Lung (tissue), 11 donors: ENCODE measurements at regions not wholly inside any gene's neighbourhood (a gene's known extent, or its start where the extent isn't known, plus 50 kb on each side); places are given as distances from the start of the nearest gene placed in this dataset.

ENCODE experiments used
- ATAC-seq: fragments of 200-7000 bp; cut with Tn5 transposase; one replicate; pipeline ENCODE4 v1.9.1; 2020; ENCODE audit warnings: moderate number of reproducible peaks; ENCODE audit not compliant: insufficient read depth, low FRiP score
- DNase-seq, 3 donors: peaks; one replicate each; pipeline ENCODE4 v3.0.0-alpha.2; 2013 to 2017
- H3K27ac ChIP-seq, 2 donors: one replicate each; pipeline ENCODE4 v1.5.1; 2013; ENCODE audit warnings: mild to moderate bottlenecking in 2 of 2, moderate library complexity in 2 of 2, control low read depth in 1 of 2, inconsistent platforms in 1 of 2, low read depth in 1 of 2, low read length in 1 of 2
- H3K27me3 ChIP-seq, 3 donors: one replicate each; pipeline ENCODE4 v1.5.1; 2013; ENCODE audit warnings: low read length in 2 of 3; ENCODE audit not compliant: control insufficient read depth in 3 of 3, insufficient read depth in 3 of 3
- H3K36me3 ChIP-seq, 4 donors: one replicate each; pipeline ENCODE4 v1.5.1; 2013; ENCODE audit warnings: low read length in 4 of 4, mild to moderate bottlenecking in 1 of 4, moderate library complexity in 1 of 4; ENCODE audit not compliant: control insufficient read depth in 4 of 4, insufficient read depth in 4 of 4
- H3K4me1 ChIP-seq, 5 donors: one replicate each; pipeline ENCODE4 v1.5.1; 2013; ENCODE audit warnings: low read length in 5 of 5, mild to moderate bottlenecking in 2 of 5, moderate library complexity in 1 of 5; ENCODE audit not compliant: control insufficient read depth in 5 of 5, insufficient read depth in 5 of 5
- H3K4me3 ChIP-seq: one replicate; pipeline ENCODE4 v1.5.1; 2013; ENCODE audit warnings: mild to moderate bottlenecking, control low read depth, moderate library complexity
- H3K9ac ChIP-seq, 2 donors: one replicate each; pipeline ENCODE4 v1.5.1; 2013; ENCODE audit warnings: low read length in 2 of 2, control low read depth in 1 of 2; ENCODE audit not compliant: insufficient read depth in 1 of 2
- H3K9me3 ChIP-seq, 4 donors: one replicate each; pipeline ENCODE4 v1.5.1; 2013; ENCODE audit warnings: low read length in 3 of 4, mild to moderate bottlenecking in 1 of 4, moderate library complexity in 1 of 4; ENCODE audit not compliant: control insufficient read depth in 4 of 4, insufficient read depth in 3 of 4
- WGBS, 2 donors: extraction: QIAGEN DNeasy Blood & Tissue Kit; methylation state at CpG; one replicate each; pipeline ENCODE4 v1.1.7; 2013; 5-methylcytosine and 5-hydroxymethylcytosine counted together
- TF ChIP-seq, protein P1 (sequence below): IDR thresholded peaks from 2 replicates; pipeline ENCODE4 v1.5.1; 2012; ENCODE audit warnings: mild to moderate bottlenecking; ENCODE audit errors: control extremely low read depth, extremely low read depth
- donor health status: control.
- donor health status: control.
- donor health status: Bipolar disorder and iron deficiency.
- donor health status: healthy.
- donor health status: DM: yes; HTN: yes; CAD: no.

DNA sequence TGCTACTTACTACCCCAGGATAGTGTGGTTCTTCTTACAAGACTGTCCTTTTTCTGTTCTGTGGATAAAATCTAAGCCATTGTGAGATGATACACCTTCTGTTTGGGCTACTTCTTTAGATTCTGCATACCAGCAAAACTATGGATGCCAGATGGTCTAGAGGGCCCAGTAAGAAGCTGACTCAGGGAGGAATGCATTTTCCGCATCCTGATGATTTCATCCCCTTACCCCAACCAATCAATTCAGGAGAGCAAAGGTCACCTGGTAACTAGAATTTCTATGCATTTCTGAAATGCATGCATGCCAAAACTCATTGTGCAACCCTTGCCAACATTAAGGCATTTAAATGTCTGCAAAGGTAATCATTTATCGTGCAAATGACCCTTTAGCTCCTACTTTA lies 285.7 kb upstream of the ZP4 start:
- Histone ChIP-seq H3K27me3 (no peaks in the 10 kb centered on the region), H3K4me3 (no peak overlapping the region), H3K9me3 (no peaks in the 10 kb centered on the region), H3K27ac (no peak overlapping the region), H3K4me1 (no peaks in the 10 kb centered on the region), H3K36me3 (no peaks in the 10 kb centered on the region), H3K9ac (no peak overlapping the region)
- ATAC-seq: no peak
- TF ChIP-seq, protein P1, sequence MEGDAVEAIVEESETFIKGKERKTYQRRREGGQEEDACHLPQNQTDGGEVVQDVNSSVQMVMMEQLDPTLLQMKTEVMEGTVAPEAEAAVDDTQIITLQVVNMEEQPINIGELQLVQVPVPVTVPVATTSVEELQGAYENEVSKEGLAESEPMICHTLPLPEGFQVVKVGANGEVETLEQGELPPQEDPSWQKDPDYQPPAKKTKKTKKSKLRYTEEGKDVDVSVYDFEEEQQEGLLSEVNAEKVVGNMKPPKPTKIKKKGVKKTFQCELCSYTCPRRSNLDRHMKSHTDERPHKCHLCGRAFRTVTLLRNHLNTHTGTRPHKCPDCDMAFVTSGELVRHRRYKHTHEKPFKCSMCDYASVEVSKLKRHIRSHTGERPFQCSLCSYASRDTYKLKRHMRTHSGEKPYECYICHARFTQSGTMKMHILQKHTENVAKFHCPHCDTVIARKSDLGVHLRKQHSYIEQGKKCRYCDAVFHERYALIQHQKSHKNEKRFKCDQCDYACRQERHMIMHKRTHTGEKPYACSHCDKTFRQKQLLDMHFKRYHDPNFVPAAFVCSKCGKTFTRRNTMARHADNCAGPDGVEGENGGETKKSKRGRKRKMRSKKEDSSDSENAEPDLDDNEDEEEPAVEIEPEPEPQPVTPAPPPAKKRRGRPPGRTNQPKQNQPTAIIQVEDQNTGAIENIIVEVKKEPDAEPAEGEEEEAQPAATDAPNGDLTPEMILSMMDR: no peak
- WGBS, 2 donors: 74 to 89% methylated on average over 2 of the region's 2 CpGs
- no peak for DNase-seq

DNA sequence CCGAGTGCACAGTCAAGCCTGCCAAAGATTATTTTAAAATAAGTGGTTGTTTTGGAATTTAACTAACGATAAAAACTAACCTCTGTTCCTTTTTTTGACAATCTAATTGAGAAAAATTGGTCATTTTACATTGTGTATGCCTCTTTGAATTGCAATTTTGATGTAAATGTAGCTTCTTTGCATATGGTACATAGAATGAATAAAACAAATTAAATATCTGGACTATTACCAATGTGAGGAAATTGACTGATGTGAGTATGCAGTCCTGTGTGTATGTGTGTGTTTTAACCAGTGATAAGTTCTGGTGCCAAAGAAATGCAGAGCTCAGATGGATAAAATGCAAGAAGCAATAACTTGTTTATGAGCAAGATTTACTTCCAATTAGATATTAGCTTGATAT lies 281.3 kb upstream of the ZP4 start:
- DNase-seq (no peak), ATAC-seq (no peak)
- WGBS, 2 donors: 70 to 76% methylated on average over 2 of the region's 2 CpGs
- no peaks in the 10 kb centered on the region for H3K27me3 ChIP-seq
- no peaks in the 10 kb centered on the region for H3K9me3 ChIP-seq
- no peak overlapping the region for H3K27ac ChIP-seq
- no peak overlapping the region for H3K9ac ChIP-seq
- H3K36me3 ChIP-seq: no peaks in the 10 kb centered on the region
- H3K4me1 ChIP-seq: no peaks in the 10 kb centered on the region
- H3K4me3 ChIP-seq: no peak overlapping the region
- TF ChIP-seq, protein P1: no peak

DNA sequence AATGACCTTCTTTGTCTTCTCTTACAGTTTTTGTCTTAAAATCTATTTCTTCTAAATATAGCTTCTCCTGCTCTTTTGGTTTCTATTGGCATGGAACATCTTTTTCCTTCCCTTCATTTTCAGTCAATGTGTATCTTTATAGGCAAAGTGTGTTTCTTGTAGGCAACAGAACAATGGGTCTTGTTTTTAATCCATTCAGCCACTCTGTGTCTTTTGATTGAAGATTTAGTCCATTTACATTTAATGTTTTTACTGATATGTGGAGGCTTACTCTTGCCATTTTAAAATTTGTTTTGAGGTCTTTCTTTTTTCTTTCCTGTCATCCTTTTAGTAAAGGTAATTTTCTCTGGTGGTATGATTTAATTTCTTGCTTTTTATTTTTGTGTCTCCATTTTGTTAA lies 271.2 kb upstream of the ZP4 start:
- Histone ChIP-seq H3K4me3 (no peak overlapping the region), H3K27ac (no peak overlapping the region), H3K9me3 (peaks cover 0 to 7% (median 5%) of the 10 kb centered on the region in 4 donors), H3K4me1 (no peaks in the 10 kb centered on the region), H3K27me3 (no peaks in the 10 kb centered on the region), H3K36me3 (no peaks in the 10 kb centered on the region), H3K9ac (no peak overlapping the region)
- TF ChIP-seq, protein P1: no peak
- DNase-seq (no peak), ATAC-seq (no peak)

DNA sequence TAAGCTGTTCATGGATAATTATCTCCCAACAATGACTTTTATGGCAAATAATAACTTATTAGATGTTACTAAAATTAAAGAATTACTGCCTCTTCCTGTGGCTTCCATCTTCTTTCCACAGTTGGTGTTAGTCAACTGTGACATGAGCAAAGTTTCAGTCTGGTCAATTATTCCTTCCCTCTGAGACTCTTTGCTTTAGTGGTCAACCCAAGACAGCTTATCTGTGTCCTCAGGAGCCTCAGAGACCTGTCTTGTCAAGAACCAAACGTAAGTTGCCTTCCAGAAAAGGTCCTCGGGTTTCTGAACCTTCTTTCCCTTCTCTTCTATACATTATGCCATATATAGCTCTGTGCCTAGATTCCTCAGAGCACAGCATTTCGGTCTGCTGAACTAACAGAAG lies 263.2 kb upstream of the ZP4 start:
- Histone ChIP-seq H3K27ac (no peak overlapping the region), H3K36me3 (no peaks in the 10 kb centered on the region)
- DNase-seq: no peak

More for the DNA sequence above, 263.2 kb upstream of the ZP4 start:
- 65 to 74% methylated on average over 3 of the region's 3 CpGs for WGBS, 2 donors
- Histone ChIP-seq H3K4me1 (no peaks in the 10 kb centered on the region), H3K4me3 (no peak overlapping the region), H3K9ac (no peak overlapping the region), H3K27me3 (no peaks in the 10 kb centered on the region), H3K9me3 (no peaks in the 10 kb centered on the region)
- no peak for ATAC-seq
- TF ChIP-seq, protein P1: no peak
